Activated CD8-positive, alpha-beta T cell treated with anti-CD3 and anti-CD28 coated beads for 36 hours (primary cell): ENCODE measurements at regions not wholly inside any gene's neighbourhood (a gene's known extent, or its start where the extent isn't known, plus 50 kb on each side); places are given as distances from the start of the nearest gene placed in this dataset.

ENCODE experiments used
- ATAC-seq: fragments of 200-7000 bp; cut with Tn5 transposase; one replicate; pipeline ENCODE4 v1.10.0; 2021; ENCODE audit warnings: mild to moderate bottlenecking, moderate library complexity
- CTCF ChIA-PET: fragments of 350-600 bp; sonication (Branson Sonifier 250); formaldehyde crosslinking; loops from one replicate; lab custom pipeline; 2021; ENCODE audit warnings: antibody characterized with exemption; lab: Charles Lee
- POLR2A ChIA-PET: fragments of 350-600 bp; sonication (Branson Sonifier 250); formaldehyde crosslinking; loops from one replicate; lab custom pipeline; 2021; ENCODE audit warnings: antibody characterized with exemption; lab: Charles Lee
- DNase-seq: peaks from one replicate; pipeline ENCODE4 v3.0.0-alpha.2; 2020
- H3K27ac Mint-ChIP-seq: one replicate; pipeline ENCODE4 v1.8.0; 2021; ENCODE audit warnings: mild to moderate bottlenecking, mixed read lengths
- H3K27me3 Mint-ChIP-seq: one replicate; pipeline ENCODE4 v1.8.0; 2021; ENCODE audit warnings: mixed read lengths
- H3K36me3 Mint-ChIP-seq: one replicate; pipeline ENCODE4 v1.8.0; 2021; ENCODE audit warnings: low read depth, mixed read lengths
- H3K4me1 Mint-ChIP-seq: one replicate; pipeline ENCODE4 v1.8.0; 2021; ENCODE audit warnings: low read depth, mixed read lengths
- H3K4me3 Mint-ChIP-seq: one replicate; pipeline ENCODE4 v1.8.0; 2021; ENCODE audit warnings: mild to moderate bottlenecking, moderate library complexity, mixed read lengths
- H3K9me3 Mint-ChIP-seq: one replicate; pipeline ENCODE4 v1.8.0; 2021; ENCODE audit warnings: mixed read lengths
- CTCF ChIP-seq: fragments of 200-600 bp; IDR thresholded peaks from one replicate; pipeline ENCODE4 v1.8.0; 2022; ENCODE audit warnings: antibody characterized with exemption, mild to moderate bottlenecking
- intact Hi-C: fragments of 100-400 bp; cut with micrococcal nuclease; formaldehyde crosslinking; loops from one replicate; pipeline ENCODE4 v1.10.0; 2022

GRCh38 chr4:163624727-163625126, 130.2 kb downstream of the TMA16 start:
- TF ChIP-seq CTCF = no peak
- Mint-ChIP-seq H3K4me1 (peaks cover 13% of the 10 kb centered on the region), H3K4me3 (no peak overlapping the region), H3K9me3 (peaks cover 2% of the 10 kb centered on the region), H3K27ac (no peak overlapping the region), H3K27me3 (peaks cover 3% of the 10 kb centered on the region), H3K36me3 (no peaks in the 10 kb centered on the region)
- POLR2A ChIA-PET = interaction anchor here (0.7 kb wide), 1 partner anchor 11 kb away, joined by 3 read pairs; no protein-coding TSS in a partner anchor
- CTCF ChIA-PET = interaction anchor here (0.7 kb wide), 1 partner anchor 70 kb away, joined by 3 read pairs; no protein-coding TSS in a partner anchor
- DNase-seq (no peak), ATAC-seq (no peak)
- intact Hi-C loops = no loop called here

- peaks cover 6% of the 10 kb centered on the region for H3K27me3 Mint-ChIP-seq
- H3K9me3 Mint-ChIP-seq = peaks cover 2% of the 10 kb centered on the region
- no peak for ATAC-seq
- no peaks in the 10 kb centered on the region for H3K4me1 Mint-ChIP-seq
- no peaks in the 10 kb centered on the region for H3K36me3 Mint-ChIP-seq
- ChIA-PET POLR2A (interaction anchor here (0.5 kb wide), 1 partner anchor 113 kb away, joined by 3 read pairs; no protein-coding TSS in a partner anchor), CTCF (no interaction called here)
- no peak for DNase-seq
- no peak overlapping the region for H3K27ac Mint-ChIP-seq
- no peak for TF ChIP-seq CTCF
- intact Hi-C loops = no loop called here
- H3K4me3 Mint-ChIP-seq = no peak overlapping the region
Measured at GRCh38 chr4:163631288-163631687, 136.8 kb downstream of the TMA16 start.

- CTCF ChIA-PET = no interaction called here
- intact Hi-C loops = no loop called here
Measured at GRCh38 chr4:163638909-163639308, 144.4 kb downstream of the TMA16 start.

GRCh38 chr4:163649557-163650091, 155.1 kb downstream of the TMA16 start:
- ChIA-PET CTCF (no interaction called here), POLR2A (no interaction called here)
- H3K36me3 Mint-ChIP-seq = peaks cover 1% of the 10 kb centered on the region
- H3K4me1 Mint-ChIP-seq = no peaks in the 10 kb centered on the region
- ATAC-seq = no peak
- peaks cover 16% of the 10 kb centered on the region for H3K9me3 Mint-ChIP-seq
- intact Hi-C loops = no loop called here
- no peak overlapping the region for H3K27ac Mint-ChIP-seq
- H3K27me3 Mint-ChIP-seq = no peaks in the 10 kb centered on the region
- no peak for TF ChIP-seq CTCF
- H3K4me3 Mint-ChIP-seq = no peak overlapping the region
- no peak for DNase-seq

More at GRCh38 chr4:163638909-163639308, 144.4 kb downstream of the TMA16 start:
- ATAC-seq (no peak), DNase-seq (no peak)
- H3K27me3 Mint-ChIP-seq = no peaks in the 10 kb centered on the region
- H3K9me3 Mint-ChIP-seq = no peaks in the 10 kb centered on the region
- H3K36me3 Mint-ChIP-seq = no peaks in the 10 kb centered on the region
- no peak overlapping the region for H3K4me3 Mint-ChIP-seq
- POLR2A ChIA-PET = no interaction called here
- H3K4me1 Mint-ChIP-seq = no peaks in the 10 kb centered on the region
- TF ChIP-seq CTCF = no peak
- H3K27ac Mint-ChIP-seq = no peak overlapping the region

- Mint-ChIP-seq H3K4me1 (no peaks in the 10 kb centered on the region), H3K27ac (no peak overlapping the region), H3K27me3 (peaks cover 3% of the 10 kb centered on the region), H3K9me3 (peaks cover 6% of the 10 kb centered on the region), H3K4me3 (no peak overlapping the region), H3K36me3 (no peaks in the 10 kb centered on the region)
- CTCF ChIA-PET = no interaction called here
- POLR2A ChIA-PET = no interaction called here
- intact Hi-C loops = no loop called here
- TF ChIP-seq CTCF = no peak
- ATAC-seq = no peak
- DNase-seq = no peak
Measured at GRCh38 chr4:163651761-163652160, 157.3 kb downstream of the TMA16 start.
